ENCODE measurements at regions not wholly inside any gene's neighbourhood (a gene's known extent, or its start where the extent isn't known, plus 50 kb on each side); places are given as distances from the start of the nearest gene placed in this dataset.

DNA sequence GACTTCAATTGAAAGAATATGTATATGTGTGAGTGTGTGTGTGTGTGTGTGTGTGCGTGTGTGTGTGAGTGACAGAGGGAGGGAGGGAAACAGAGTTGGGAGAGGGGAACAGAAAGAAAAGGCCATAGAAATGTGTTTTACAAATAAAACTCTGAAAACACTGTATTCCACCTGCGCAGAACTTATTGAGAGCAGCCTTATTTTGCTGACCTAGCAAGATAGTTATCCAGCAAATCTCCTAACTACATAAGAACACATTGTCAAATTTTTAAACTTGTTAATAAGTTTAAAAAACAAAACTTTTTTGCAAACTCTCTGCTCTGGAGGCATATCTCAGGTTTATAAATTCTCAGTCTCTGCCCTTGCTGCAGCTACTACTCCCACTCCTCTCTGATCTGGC, 217.9 kb upstream of the NOCT start:
- Histone ChIP-seq H2AK9ac (replicated peaks; ENCODE audit: low read depth, low read length, poor library complexity) (no peak overlapping the region), H2BK20ac (ENCODE audit: low read depth, low read length) (no peak overlapping the region), H3K18ac (ENCODE audit: low read depth, low read length) (no peak overlapping the region), H3K4ac (ENCODE audit: low read depth, low read length) (no peak overlapping the region), H2BK5ac (ENCODE audit: low read depth, low read length, poor library complexity, severe bottlenecking) (no peak overlapping the region), H3K9ac (ENCODE audit: low read depth, low read length) (no peak overlapping the region), H3K23ac (ENCODE audit: low read depth, low read length) (no peak overlapping the region), H4K20me1 (ENCODE audit: insufficient read depth, low read length) (no peaks in the 10 kb centered on the region), H3K36me3 (ENCODE audit: control insufficient read depth, insufficient read depth, low read length) (no peaks in the 10 kb centered on the region), H3K4me3 (ENCODE audit: insufficient read depth, low read depth, low read length) (no peak overlapping the region), H3K79me1 (ENCODE audit: low read depth in 1 of 2, low read length in 2 of 2) (no peaks in the 10 kb centered on the region), H2BK15ac (ENCODE audit: low read depth, low read length) (no peak overlapping the region), H3K9me1 (ENCODE audit: insufficient read depth, low read length) (no peaks in the 10 kb centered on the region), H3K27ac (ENCODE audit: insufficient read depth, low read length) (no peak overlapping the region), H2BK120ac (ENCODE audit: low read depth, low read length) (no peak overlapping the region), H3K4me2 (ENCODE audit: low read depth, low read length) (no peak overlapping the region), H4K8ac (ENCODE audit: low read depth in 2 of 2, low read length in 2 of 2) (no peak overlapping the region), H2AK5ac (ENCODE audit: low read depth, low read length) (no peak overlapping the region), H4K91ac (ENCODE audit: insufficient read depth, low read depth, low read length) (no peak overlapping the region), H4K5ac (ENCODE audit: low read depth, low read length) (no peak overlapping the region), H3K4me1 (ENCODE audit: control insufficient read depth, insufficient read depth, low read length) (no peaks in the 10 kb centered on the region), H3K56ac (ENCODE audit: extremely low read depth, insufficient read depth, low read length) (no peak overlapping the region), H3K14ac (replicated peaks; ENCODE audit: low read depth, low read length) (no peak overlapping the region), H3K9me3 (ENCODE audit: control insufficient read depth, insufficient read depth, low read length) (no peaks in the 10 kb centered on the region), H2AFZ (replicated peaks; ENCODE audit: low read length, poor library complexity) (no peak overlapping the region), H3K27me3 (ENCODE audit: control insufficient read depth, insufficient read depth, low read length) (peaks cover 14% of the 10 kb centered on the region)
- ChIA-PET CTCF (no interaction called here), POLR2A (ENCODE audit: unreplicated experiment) (no interaction called here)
- no peak for ATAC-seq (ENCODE audit: low read depth)
- in situ Hi-C loops (cut with MboI; ENCODE audit: low sequenced_read_pairs), result no loop called here
- TF ChIP-seq MAFK (IDR thresholded peaks at IDR 0.05; ENCODE audit: low read depth, low read length) (peak; percentile 85), NFE2L2 (IDR thresholded peaks at IDR 0.05; ENCODE audit: low read depth, low read length) (no peak)
- no CpG with 5 or more reads among the region's 2 CpGs for WGBS, 2 experiments (ENCODE audit: extremely low coverage in 2 of 2, insufficient read length in 1 of 2)
- no TSS peak for BruUV-seq (replicated peaks)
- dilution Hi-C loops (cut with HindIII; ENCODE audit: low sequenced_read_pairs, unreplicated experiment), result no loop called here
- DNase-seq, result no peak
- intact Hi-C loops (cut with micrococcal nuclease), result no loop called here
